Keratinocyte (primary cell): ENCODE measurements at regions not wholly inside any gene's neighbourhood (a gene's known extent, or its start where the extent isn't known, plus 50 kb on each side); places are given as distances from the start of the nearest gene placed in this dataset.

ENCODE experiments used
- DNase-seq: peaks from one replicate; pipeline ENCODE4 v3.0.0-alpha.2; 2011; ENCODE audit warnings: low read depth, missing footprints, low spot score
- FAIRE-seq: peaks from 2 replicates; lab custom pipeline; 2011; peaks lifted over from hg19 to GRCh38; lab: Jason Lieb, UNC
- H2AFZ ChIP-seq: 2 replicates; pipeline ENCODE4 v1.6.0; 2012; ENCODE audit warnings: low read length, control low read depth, inconsistent platforms; ENCODE audit not compliant: control insufficient read depth
- H3K27ac ChIP-seq: 2 replicates; pipeline ENCODE4 v1.5.1; 2011; ENCODE audit warnings: low read length; ENCODE audit not compliant: control insufficient read depth, insufficient read depth
- H3K27me3 ChIP-seq: 3 replicates; pipeline ENCODE4 v1.6.0; 2011; ENCODE audit warnings: low read length; ENCODE audit not compliant: control insufficient read depth, insufficient read depth; ENCODE audit errors: extremely low read depth
- H3K36me3 ChIP-seq, 2 experiments: 2 replicates in 1 of 2; 3 replicates in 1 of 2; pipeline ENCODE4 v1.5.1; 2011; ENCODE audit warnings: low read length in 2 of 2, mild to moderate bottlenecking in 1 of 2; ENCODE audit not compliant: control insufficient read depth in 2 of 2, insufficient read depth in 2 of 2; ENCODE audit errors: extremely low read depth in 1 of 2
- H3K4me1 ChIP-seq: 3 replicates; pipeline ENCODE4 v1.5.1; 2011; ENCODE audit warnings: low read length; ENCODE audit not compliant: control insufficient read depth, insufficient read depth; ENCODE audit errors: extremely low read depth
- H3K4me2 ChIP-seq: 3 replicates; pipeline ENCODE4 v1.6.0; 2011; ENCODE audit warnings: low read depth, low read length; ENCODE audit not compliant: control insufficient read depth, insufficient read depth; ENCODE audit errors: extremely low read depth
- H3K4me3 ChIP-seq, 3 experiments: fragments of 200-600 bp in 1 of 3; sonication (generic) in 1 of 3; 2 replicates in 2 of 3; 3 replicates in 1 of 3; pipeline ENCODE4 v1.5.1; 2011 to 2016; ENCODE audit warnings: low read length in 3 of 3, mild to moderate bottlenecking in 3 of 3, control low read depth in 2 of 3, inconsistent platforms in 1 of 3, low read depth in 1 of 3, mixed read lengths in 1 of 3, mixed run types in 1 of 3, moderate library complexity in 1 of 3; ENCODE audit not compliant: control insufficient read depth in 2 of 3, insufficient read depth in 2 of 3; ENCODE audit errors: extremely low read depth in 1 of 3
- H3K79me2 ChIP-seq: 2 replicates; pipeline ENCODE4 v1.6.0; 2012; ENCODE audit warnings: low read length; ENCODE audit not compliant: control insufficient read depth, insufficient read depth
- H3K9ac ChIP-seq: 3 replicates; pipeline ENCODE4 v1.6.0; 2011; ENCODE audit warnings: low read length; ENCODE audit not compliant: control insufficient read depth, insufficient read depth; ENCODE audit errors: extremely low read depth
- H3K9me1 ChIP-seq: 3 replicates; pipeline ENCODE4 v1.6.0; 2011; ENCODE audit warnings: low read length; ENCODE audit not compliant: control insufficient read depth, insufficient read depth; ENCODE audit errors: extremely low read depth
- H3K9me3 ChIP-seq: 2 replicates; pipeline ENCODE4 v1.5.1; 2012; ENCODE audit warnings: low read depth, low read length; ENCODE audit not compliant: control insufficient read depth
- H4K20me1 ChIP-seq: 3 replicates; pipeline ENCODE4 v1.6.0; 2011; ENCODE audit warnings: low read length; ENCODE audit not compliant: control insufficient read depth, insufficient read depth; ENCODE audit errors: extremely low read depth
- CTCF ChIP-seq, 3 experiments: IDR thresholded peaks in 1 of 3; conservative IDR thresholded peaks in 1 of 3; optimal IDR thresholded peaks in 1 of 3; 2 replicates in 2 of 3; 3 replicates in 1 of 3; pipeline versions ENCODE3 to v1.5.1; 2011; ENCODE audit warnings: low read length in 3 of 3, mild to moderate bottlenecking in 3 of 3, moderate library complexity in 2 of 3, control low read depth in 1 of 3, inconsistent platforms in 1 of 3; ENCODE audit not compliant: insufficient read depth in 2 of 3; ENCODE audit errors: extremely low read depth in 1 of 3
- EZH2 ChIP-seq: IDR thresholded peaks from one replicate; pipeline ENCODE4 v1.6.1; 2012; ENCODE audit warnings: inconsistent platforms, mild to moderate bottlenecking, low read length, moderate library complexity
- dilution Hi-C: fragments of 300-500 bp; cut with MboI; formaldehyde crosslinking; loops from one replicate; pipeline ENCODE4 v1.7.0; 2020; ENCODE audit warnings: low sequenced_read_pairs; ENCODE audit not compliant: extremely low pct_ligation_motif_present
- small RNA-seq, 3 experiments: library from RNA; depleted of rRNA; stranded (forward); fragments of <200 nt; gene quantifications; one replicate each; pipeline ENCODE3, GENCODE V24; 2012; ENCODE audit warnings: low read depth in 3 of 3, low replicate concordance in 1 of 3; ENCODE audit not compliant: insufficient read length in 3 of 3

- TF ChIP-seq EZH2 (no peak), CTCF (optimal IDR thresholded peaks at IDR 0.05 in 1 of 3, IDR thresholded peaks at IDR 0.05 in 1 of 3, conservative IDR thresholded peaks at IDR 0.05 in 1 of 3; ENCODE audit: extremely low read depth in 1 of 3, insufficient read depth in 2 of 3, low read length in 3 of 3) (no peak)
- no peak for DNase-seq
- peaks cover 6% of the 10 kb centered on the region for H3K4me1 ChIP-seq
- no peak overlapping the region for H2AFZ ChIP-seq
- H3K9me3 ChIP-seq, result no peaks in the 10 kb centered on the region
- H3K9me1 ChIP-seq, result no peaks in the 10 kb centered on the region
- dilution Hi-C loops, result no loop called here
- no peak overlapping the region for H3K9ac ChIP-seq
- no peaks in the 10 kb centered on the region for H4K20me1 ChIP-seq
- H3K4me2 ChIP-seq, result no peak overlapping the region
- H3K27me3 ChIP-seq, result no peaks in the 10 kb centered on the region
- H3K36me3 ChIP-seq, result no peaks in the 10 kb centered on the region
- FAIRE-seq, result no peak
- no peaks in the 10 kb centered on the region for H3K79me2 ChIP-seq
- H3K27ac ChIP-seq, result no peak overlapping the region
- no peak overlapping the region for H3K4me3 ChIP-seq
These were observed 57.6 kb upstream of the SSTR1 start for GRCh38 chr14:38150075-38150474.

Small RNA genes lying in the stretch of these regions (small RNA-seq; reads per million reads assigned to genes)
- 0.07 to 1.3 (median 0.33) reads per million in 3 experiments for gene RF00406
- gene RNU6-1277P, result 0 reads per million in 3 experiments
